HepG2 (cell line): ENCODE measurements at regions not wholly inside any gene's neighbourhood (a gene's known extent, or its start where the extent isn't known, plus 50 kb on each side); places are given as distances from the start of the nearest gene placed in this dataset.

Experiments used
- ATAC-seq: fragments of 200-7000 bp; cut with Tn5 transposase; 3 replicates; pipeline ENCODE4 v1.9.1; 2020; ENCODE audit warnings: mild to moderate bottlenecking, moderate library complexity
- BruUV-seq: library from RNA; stranded (reverse); fragments of 400-500 nt; replicated peaks from 2 replicates; lab custom pipeline; 2021; lab: Mats Ljungman, UMichigan
- CTCF ChIA-PET: fragments of 300-600 bp; formaldehyde crosslinking; extraction: SDS; loops from one replicate; lab custom pipeline; 2021; ENCODE audit warnings: low total read pairs, inconsistent platforms, low intra/inter-chr PET ratio; lab: Yijun Ruan, JAX
- POLR2A ChIA-PET: fragments of 350-600 bp; sonication (Branson Sonifier 250); formaldehyde crosslinking; loops from one replicate; lab custom pipeline; 2020; ENCODE audit warnings: antibody characterized with exemption, inconsistent platforms; lab: Yijun Ruan, JAX
- DNase-seq: peaks from one replicate; pipeline ENCODE4 v3.0.0-alpha.2; 2015; ENCODE audit warnings: low spot score
- FAIRE-seq: peaks from 3 replicates; lab custom pipeline; 2011; peaks lifted over from hg19 to GRCh38; lab: Jason Lieb, UNC
- H2AFZ ChIP-seq: one replicate; pipeline ENCODE4 v1.6.1; 2011; ENCODE audit warnings: low read length, inconsistent platforms
- H3K27ac ChIP-seq: fragments of 300-600 bp; 3 replicates; pipeline ENCODE4 v1.8.0; 2011; ENCODE audit warnings: mixed run types, mild to moderate bottlenecking, mixed read lengths, low read length, inconsistent platforms; ENCODE audit not compliant: insufficient read depth; ENCODE audit errors: extremely low read length
- H3K27me3 ChIP-seq, 2 experiments: fragments of 200-600 bp in 1 of 2; 2 replicates in 1 of 2; 3 replicates in 1 of 2; pipeline versions ENCODE4 v1.6.0 to v1.8.0; 2011; ENCODE audit warnings: low read length in 2 of 2, mild to moderate bottlenecking in 2 of 2, moderate library complexity in 2 of 2, inconsistent platforms in 1 of 2; ENCODE audit not compliant: insufficient read depth in 2 of 2, control insufficient read depth in 1 of 2
- H3K36me3 ChIP-seq, 2 experiments: fragments of 200-600 bp in 1 of 2; replicated peaks in 1 of 2; 2 replicates in 1 of 2; 3 replicates in 1 of 2; pipeline versions ENCODE4 v1.5.1 to v1.8.0; 2011; ENCODE audit warnings: low read length in 2 of 2, inconsistent platforms in 1 of 2; ENCODE audit not compliant: insufficient read depth in 2 of 2, control insufficient read depth in 1 of 2
- H3K4me1 ChIP-seq: 2 replicates; pipeline ENCODE4 v1.5.1; 2012; ENCODE audit warnings: low read length, inconsistent platforms; ENCODE audit not compliant: insufficient read depth
- H3K4me2 ChIP-seq: 2 replicates; pipeline ENCODE4 v1.6.0; 2011; ENCODE audit warnings: low read depth, low read length, inconsistent platforms
- H3K4me3 ChIP-seq, 3 experiments: fragments of 200-600 bp in 1 of 3; sonication (generic), shearing (Covaris generic) in 1 of 3; replicated peaks in 1 of 3; 2 replicates each; pipeline ENCODE4 v1.5.1; 2011 to 2016; ENCODE audit warnings: low read length in 3 of 3, inconsistent platforms in 2 of 3, low read depth in 2 of 3, mild to moderate bottlenecking in 2 of 3, control low read depth in 1 of 3, mixed read lengths in 1 of 3; ENCODE audit not compliant: insufficient read depth in 1 of 3
- H3K79me2 ChIP-seq: one replicate; pipeline ENCODE4 v1.6.1; 2011; ENCODE audit warnings: low read length, inconsistent platforms; ENCODE audit not compliant: insufficient read depth
- H3K9ac ChIP-seq: 2 replicates; pipeline ENCODE4 v1.6.0; 2011; ENCODE audit warnings: mild to moderate bottlenecking, low read depth, low read length, inconsistent platforms; ENCODE audit not compliant: insufficient read depth
- H3K9me3 ChIP-seq: 2 replicates; pipeline ENCODE4 v1.5.1; 2012; ENCODE audit warnings: mild to moderate bottlenecking, low read length
- H4K20me1 ChIP-seq: 2 replicates; pipeline ENCODE4 v1.6.0; 2011; ENCODE audit warnings: inconsistent platforms, mild to moderate bottlenecking, low read length, moderate library complexity; ENCODE audit not compliant: insufficient read depth
- ATRX ChIP-seq: sonication (generic); formaldehyde crosslinking; IDR thresholded peaks from 2 replicates; pipeline ENCODE4 v1.4.0; 2020; ENCODE audit warnings: missing genetic modification reagents, borderline replicate concordance
- FOSL1 ChIP-seq: sonication (generic); formaldehyde crosslinking; IDR thresholded peaks from 2 replicates; pipeline ENCODE4 v1.9.0; 2021; ENCODE audit warnings: missing genetic modification reagents, borderline replicate concordance
- HNF4A ChIP-seq: sonication (generic); formaldehyde crosslinking; IDR thresholded peaks from 2 replicates; pipeline ENCODE4 v1.4.0; 2020; ENCODE audit warnings: missing genetic modification reagents
- PPARG ChIP-seq: conservative IDR thresholded peaks from 2 replicates; pipeline ENCODE4 v1.6.1; 2016; ENCODE audit warnings: missing biosample characterization, missing genetic modification reagents
- SIX4 ChIP-seq: sonication (generic); formaldehyde crosslinking; IDR thresholded peaks from 2 replicates; pipeline ENCODE4 v1.4.0; 2020; ENCODE audit warnings: missing genetic modification reagents
- SMAD9 ChIP-seq: sonication (generic); formaldehyde crosslinking; IDR thresholded peaks from 2 replicates; pipeline ENCODE4 v1.5.1; 2020; ENCODE audit warnings: mild to moderate bottlenecking, missing genetic modification reagents
- YEATS2 ChIP-seq: sonication (generic); formaldehyde crosslinking; IDR thresholded peaks from 2 replicates; pipeline ENCODE4 v1.4.0; 2020; ENCODE audit warnings: missing genetic modification reagents, borderline replicate concordance
- ZNF136 ChIP-seq: sonication (generic); formaldehyde crosslinking; IDR thresholded peaks from 2 replicates; pipeline ENCODE4 v1.8.1; 2022; ENCODE audit warnings: low read depth, mild to moderate bottlenecking, moderate library complexity, missing genetic modification reagents
- ZNF234 ChIP-seq: sonication (generic); formaldehyde crosslinking; conservative IDR thresholded peaks from 2 replicates; pipeline ENCODE4 v1.5.1; 2020; ENCODE audit warnings: mild to moderate bottlenecking, missing genetic modification reagents
- WGBS: methylation state at CpG from one replicate; pipeline ENCODE4 v1.1.6; 2017; ENCODE audit warnings: low lambda C conversion rate; 5-methylcytosine and 5-hydroxymethylcytosine counted together
- in situ Hi-C: cut with HindIII; loops from 2 replicates; pipeline ENCODE4 v1.10.0; 2017; ENCODE audit warnings: low pct_unique_long_range_greater_than_20kb; ENCODE audit not compliant: extremely low pct_ligation_motif_present
- intact Hi-C: fragments of 100-400 bp; cut with micrococcal nuclease; formaldehyde crosslinking; loops from one replicate; pipeline ENCODE4 v1.10.0; 2022; ENCODE audit not compliant: unreplicated experiment
- TF ChIP-seq, protein P1 (sequence below): sonication (generic); formaldehyde crosslinking; IDR thresholded peaks from 2 replicates; pipeline ENCODE4 v1.9.0; 2021; ENCODE audit warnings: missing genetic modification reagents, mild to moderate bottlenecking, borderline replicate concordance
- TF ChIP-seq, protein P2 (sequence below): sonication (generic); formaldehyde crosslinking; IDR thresholded peaks from 2 replicates; pipeline ENCODE4 v1.8.0; 2022; ENCODE audit warnings: mild to moderate bottlenecking, missing genetic modification reagents, borderline replicate concordance
- TF ChIP-seq, protein P3 (sequence below): sonication (generic); formaldehyde crosslinking; IDR thresholded peaks from 2 replicates; pipeline ENCODE4 v1.4.0; 2020; ENCODE audit warnings: mild to moderate bottlenecking, low read depth, missing genetic modification reagents

DNA sequence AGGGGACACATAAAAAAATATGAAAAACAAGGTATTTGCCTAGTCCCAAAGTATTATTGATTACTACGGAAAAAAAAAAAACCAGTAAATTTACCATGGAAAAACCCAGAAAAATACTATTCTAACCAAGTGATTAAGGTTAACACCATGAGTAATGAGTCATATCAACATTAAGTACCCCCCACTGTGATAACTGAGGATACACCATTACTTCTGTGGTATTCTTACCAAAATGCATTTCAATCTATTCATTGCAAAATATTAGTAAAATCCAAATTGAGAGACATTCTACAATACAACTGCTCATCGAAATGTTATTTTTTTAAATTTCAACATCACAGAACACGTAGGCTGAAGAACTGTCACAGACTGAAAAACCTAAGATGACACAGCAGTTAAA lies 669.8 kb downstream of the ZEB2 start (continued):
- TF ChIP-seq, protein P1, sequence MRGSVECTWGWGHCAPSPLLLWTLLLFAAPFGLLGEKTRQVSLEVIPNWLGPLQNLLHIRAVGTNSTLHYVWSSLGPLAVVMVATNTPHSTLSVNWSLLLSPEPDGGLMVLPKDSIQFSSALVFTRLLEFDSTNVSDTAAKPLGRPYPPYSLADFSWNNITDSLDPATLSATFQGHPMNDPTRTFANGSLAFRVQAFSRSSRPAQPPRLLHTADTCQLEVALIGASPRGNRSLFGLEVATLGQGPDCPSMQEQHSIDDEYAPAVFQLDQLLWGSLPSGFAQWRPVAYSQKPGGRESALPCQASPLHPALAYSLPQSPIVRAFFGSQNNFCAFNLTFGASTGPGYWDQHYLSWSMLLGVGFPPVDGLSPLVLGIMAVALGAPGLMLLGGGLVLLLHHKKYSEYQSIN = no peak
- TF ChIP-seq SMAD9 (CRISPR knock-in tag) = no peak
- TF ChIP-seq, all 625 proteins: peak for 0

DNA sequence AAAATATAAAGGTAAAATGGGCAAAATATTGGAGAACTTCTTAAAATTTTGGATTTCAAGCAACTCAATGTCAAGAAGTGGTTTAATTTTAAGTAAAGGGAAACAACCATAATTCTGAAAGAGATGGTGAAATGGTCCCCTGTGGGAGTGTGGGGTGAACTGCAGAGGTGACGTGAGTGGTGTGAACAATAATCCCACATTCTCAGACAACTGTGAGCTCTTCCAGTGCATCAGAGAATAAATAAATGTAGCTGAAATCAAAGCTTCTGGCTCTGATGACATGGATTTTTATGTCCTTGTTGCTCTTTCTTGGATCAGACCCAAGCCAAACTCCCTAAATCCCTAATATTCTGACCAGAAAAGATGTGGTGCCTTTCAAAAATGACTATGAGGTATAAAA lies 672.7 kb downstream of the ZEB2 start:
- no TSS peak for BruUV-seq
- Histone ChIP-seq H3K27ac (no peak overlapping the region), H3K36me3 (no peaks in the 10 kb centered on the region), H3K4me3 (no peak overlapping the region), H3K4me1 (no peaks in the 10 kb centered on the region), H3K4me2 (no peak overlapping the region), H3K27me3 (0 out of 5 replicates have a peak, but pooled peaks cover 0 to 3% of the 10 kb centered on the region in 2 experiments), H3K9me3 (no peaks in the 10 kb centered on the region), H3K79me2 (no peaks in the 10 kb centered on the region), H3K9ac (no peak overlapping the region), H4K20me1 (no peaks in the 10 kb centered on the region), H2AFZ (no peak overlapping the region)
- in situ Hi-C loops = no loop called here
- DNase-seq = no peak
- ChIA-PET POLR2A (no interaction called here), CTCF (no interaction called here)
- ATAC-seq = no peak
- no peak for TF ChIP-seq SIX4
- TF ChIP-seq ZNF136 = no peak
- TF ChIP-seq YEATS2 (CRISPR knock-in tag) = no peak
- no peak for TF ChIP-seq HNF4A (CRISPR knock-in tag)
- no peak for TF ChIP-seq ZNF234 (CRISPR knock-in tag)
- TF ChIP-seq, protein P2, sequence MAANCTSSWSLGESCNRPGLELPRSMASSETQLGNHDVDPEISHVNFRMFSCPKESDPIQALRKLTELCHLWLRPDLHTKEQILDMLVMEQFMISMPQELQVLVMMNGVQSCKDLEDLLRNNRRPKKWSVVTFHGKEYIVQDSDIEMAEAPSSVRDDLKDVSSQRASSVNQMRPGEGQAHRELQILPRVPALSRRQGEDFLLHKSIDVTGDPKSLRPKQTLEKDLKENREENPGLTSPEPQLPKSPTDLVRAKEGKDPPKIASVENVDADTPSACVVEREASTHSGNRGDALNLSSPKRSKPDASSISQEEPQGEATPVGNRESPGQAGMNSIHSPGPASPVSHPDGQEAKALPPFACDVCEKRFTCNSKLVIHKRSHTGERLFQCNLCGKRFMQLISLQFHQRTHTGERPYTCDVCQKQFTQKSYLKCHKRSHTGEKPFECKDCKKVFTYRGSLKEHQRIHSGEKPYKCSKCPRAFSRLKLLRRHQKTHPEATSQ (CRISPR knock-in tag) = no peak
- no peak for TF ChIP-seq PPARG (CRISPR knock-in tag)
- TF ChIP-seq FOSL1 = no peak
- no peak for TF ChIP-seq ATRX (CRISPR knock-in tag)
- TF ChIP-seq, protein P3, sequence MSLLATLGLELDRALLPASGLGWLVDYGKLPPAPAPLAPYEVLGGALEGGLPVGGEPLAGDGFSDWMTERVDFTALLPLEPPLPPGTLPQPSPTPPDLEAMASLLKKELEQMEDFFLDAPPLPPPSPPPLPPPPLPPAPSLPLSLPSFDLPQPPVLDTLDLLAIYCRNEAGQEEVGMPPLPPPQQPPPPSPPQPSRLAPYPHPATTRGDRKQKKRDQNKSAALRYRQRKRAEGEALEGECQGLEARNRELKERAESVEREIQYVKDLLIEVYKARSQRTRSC (CRISPR knock-in tag) = no peak
- WGBS = 76% methylated on average over 1 of the region's 1 CpG
- FAIRE-seq = no peak
- intact Hi-C loops = no loop called here
